GM19455 (cell line): ENCODE measurements at regions not wholly inside any gene's neighbourhood (a gene's known extent, or its start where the extent isn't known, plus 50 kb on each side); places are given as distances from the start of the nearest gene placed in this dataset.

Experiments
- ATAC-seq: cut with Tn5 transposase; IDR thresholded peaks from one replicate; pipeline ENCODE4 v1.9.1; 2021; ENCODE audit not compliant: unreplicated experiment

- no peak for ATAC-seq
These were observed 444.9 kb downstream of the LTN1 start for GRCh38 chr21:28547766-28548165.

- no peak for ATAC-seq
These were observed 448.7 kb downstream of the LTN1 start for GRCh38 chr21:28543975-28544374.

- ATAC-seq, result no peak
These were observed 451.1 kb downstream of the LTN1 start for GRCh38 chr21:28541371-28542112.

- no peak for ATAC-seq
These were observed 452.2 kb downstream of the LTN1 start for GRCh38 chr21:28540514-28540913.

- ATAC-seq, result no peak
These were observed 453.1 kb downstream of the LTN1 start for GRCh38 chr21:28539623-28539988.

GRCh38 chr21:28538987-28539622, 453.6 kb downstream of the LTN1 start:
- ATAC-seq, result no peak

- no peak for ATAC-seq
These were observed 455.2 kb downstream of the LTN1 start for GRCh38 chr21:28537371-28538079.

GRCh38 chr21:28532446-28532845, 460.2 kb downstream of the LTN1 start:
- no peak for ATAC-seq

- ATAC-seq, result no peak
These were observed 469.3 kb downstream of the LTN1 start for GRCh38 chr21:28523367-28523766.

- ATAC-seq, result peak; percentile 47
These were observed 470.5 kb downstream of the LTN1 start for GRCh38 chr21:28522014-28522799.

- ATAC-seq, result no peak
These were observed 474.0 kb downstream of the LTN1 start for GRCh38 chr21:28518630-28519029.

- peak; percentile 98 for ATAC-seq
These were observed 475.6 kb downstream of the LTN1 start for GRCh38 chr21:28516991-28517592.

- no peak for ATAC-seq
These were observed 476.7 kb downstream of the LTN1 start for GRCh38 chr21:28516021-28516420.

- ATAC-seq, result no peak
These were observed 479.2 kb downstream of the LTN1 start for GRCh38 chr21:28513428-28513827.

GRCh38 chr21:28509031-28509430, 483.6 kb downstream of the LTN1 start:
- ATAC-seq, result no peak

GRCh38 chr21:28508126-28508525, 484.6 kb downstream of the LTN1 start:
- ATAC-seq, result no peak

- ATAC-seq, result no peak
These were observed 496.2 kb downstream of the LTN1 start for GRCh38 chr21:28496517-28496916.

GRCh38 chr21:28492127-28492526, 500.6 kb downstream of the LTN1 start:
- ATAC-seq, result no peak

- no peak for ATAC-seq
These were observed 502.8 kb downstream of the LTN1 start for GRCh38 chr21:28489821-28490350.

- no peak for ATAC-seq
These were observed 503.5 kb downstream of the LTN1 start for GRCh38 chr21:28489162-28489561.
